Hepatocyte (in vitro differentiated cells): ENCODE measurements at regions not wholly inside any gene's neighbourhood (a gene's known extent, or its start where the extent isn't known, plus 50 kb on each side); places are given as distances from the start of the nearest gene placed in this dataset.

Experiments
- CTCF ChIP-seq: fragments of 200-600 bp; sonication (generic); IDR thresholded peaks from 2 replicates; pipeline ENCODE4 v1.5.1; 2016; ENCODE audit warnings: antibody characterized with exemption, mild to moderate bottlenecking; ENCODE audit not compliant: poor library complexity
- EZH2 ChIP-seq: fragments of 200-600 bp; sonication (generic); IDR thresholded peaks from 2 replicates; pipeline ENCODE4 v1.6.1; 2016; ENCODE audit warnings: antibody characterized with exemption, mild to moderate bottlenecking, borderline replicate concordance

- TF ChIP-seq CTCF (no peak), EZH2 (no peak)
These were observed 991.3 kb upstream of the DIAPH2 start for GRCh38 chrX:95693365-95693764.
